Motor neuron (in vitro differentiated cells): ENCODE measurements at regions not wholly inside any gene's neighbourhood (a gene's known extent, or its start where the extent isn't known, plus 50 kb on each side); places are given as distances from the start of the nearest gene placed in this dataset.
"Not testable (repeated sequence)": the region's sequence is repeated elsewhere in the genome, so short reads cannot be mapped to it uniquely, and the experiment has no call there.

Experiments used
- ATAC-seq, 8 experiments: fragments of 200-7000 bp; cut with Tn5 transposase; replicated peaks in 6 of 8; 2 replicates each; pipeline ENCODE4 v1.8.0; 2021; ENCODE audit warnings: mild to moderate bottlenecking in 8 of 8, moderate library complexity in 8 of 8
- H3K27ac ChIP-seq, 2 donors: fragments of 250-450 bp; sonication (Bioruptor Pico); 2 replicates each; pipeline ENCODE4 v1.9.0; 2021; ENCODE audit warnings: antibody characterized with exemption in 2 of 2, mild to moderate bottlenecking in 2 of 2, moderate library complexity in 1 of 2
- H3K4me1 ChIP-seq, 2 donors: fragments of 250-450 bp; sonication (Bioruptor Pico); replicated peaks in 1 of 2; 2 replicates each; pipeline ENCODE4 v1.6.1; 2021; ENCODE audit warnings: antibody characterized with exemption in 2 of 2, mild to moderate bottlenecking in 2 of 2, moderate library complexity in 1 of 2
- H3K4me3 ChIP-seq, 5 donors: fragments of 250-450 bp; sonication (Bioruptor Pico); 2 replicates each; pipeline ENCODE4 v1.9.0; 2021; ENCODE audit warnings: antibody characterized with exemption in 5 of 5, mild to moderate bottlenecking in 5 of 5, moderate library complexity in 4 of 5
- WGBS, 10 experiments: fragments of 450-650 bp; shearing (Covaris generic); methylation state at CpG; one replicate each; pipeline ENCODE4 v1.0.0; 2022; 5-methylcytosine and 5-hydroxymethylcytosine counted together
- in situ Hi-C, 9 experiments: fragments of 400-800 bp; cut with MboI; loops; one replicate each; pipeline ENCODE4 v1.15.0; 2021; ENCODE audit warnings: low sequenced_read_pairs in 9 of 9, low pct_unique_long_range_greater_than_20kb in 2 of 9; ENCODE audit not compliant: unreplicated experiment in 9 of 9

GRCh38 chr15:60162251-60162967, 158.3 kb downstream of the FOXB1 start:
- in situ Hi-C loops, result loop anchor here in 1 of 9 experiments (25.0 kb wide), 1 partner anchor 425 kb away; no protein-coding TSS in a partner anchor
- Histone ChIP-seq H3K27ac (no peak overlapping the region), H3K4me3 (no peak overlapping the region), H3K4me1 (peaks cover 0 to 15% of the 10 kb centered on the region in 2 donors)
- 17 to 87% (median 58%) methylated on average over 2 to 7 of the region's 7 CpGs; no CpG with 5 or more reads in 1 of the 10 experiments for WGBS, 10 experiments
- ATAC-seq, result peak in 1 of 8 experiments; percentile 10

- no peak overlapping the region for H3K27ac ChIP-seq
- no peak overlapping the region for H3K4me3 ChIP-seq
- WGBS, 10 experiments, result 33 to 86% (median 53%) methylated on average over 1 to 3 of the region's 4 CpGs; no CpG with 5 or more reads in 1 of the 10 experiments
- no peak for ATAC-seq
- in situ Hi-C loops, result loop anchor here in 1 of 9 experiments (25.0 kb wide), 1 partner anchor 426 kb away; no protein-coding TSS in a partner anchor
- H3K4me1 ChIP-seq, result peaks cover 0 to 15% of the 10 kb centered on the region in 2 donors
Observed at GRCh38 chr15:60162968-60163355, 158.9 kb downstream of the FOXB1 start.

GRCh38 chr15:60165111-60165510, 161.0 kb downstream of the FOXB1 start:
- no peak overlapping the region for H3K4me3 ChIP-seq
- ATAC-seq, result no peak
- peaks cover 3 to 20% of the 10 kb centered on the region in 2 donors for H3K4me1 ChIP-seq
- no peak overlapping the region for H3K27ac ChIP-seq
- 0 to 100% (median 87%) methylated on average over 1 to 3 of the region's 3 CpGs; no CpG with 5 or more reads in 1 of the 10 experiments for WGBS, 10 experiments
- in situ Hi-C loops, result loop anchor here in 1 of 9 experiments (25.0 kb wide), 1 partner anchor 428 kb away; no protein-coding TSS in a partner anchor

- Histone ChIP-seq H3K27ac (no peak overlapping the region), H3K4me1 (peaks cover 3 to 4% of the 10 kb centered on the region in 2 donors), H3K4me3 (no peak overlapping the region)
- 0 to 100% (median 50%) methylated on average over 1 of the region's 1 CpG; no CpG with 5 or more reads in 1 of the 10 experiments for WGBS, 10 experiments
- peak in 1 of 8 experiments; percentile 56 for ATAC-seq
- in situ Hi-C loops, result loop anchor here in 1 of 9 experiments (25.0 kb wide), 1 partner anchor 435 kb away; no protein-coding TSS in a partner anchor
Observed at GRCh38 chr15:60172143-60172542, 168.0 kb downstream of the FOXB1 start.

- WGBS, 10 experiments, result 0 to 100% (median 86%) methylated on average over 1 to 2 of the region's 2 CpGs; no CpG with 5 or more reads in 2 of the 10 experiments
- in situ Hi-C loops, result no loop called here
- H3K4me3 ChIP-seq, result no peak overlapping the region
- peak in 3 of 8 experiments; percentile 56 to 71 (median 57) for ATAC-seq
- H3K27ac ChIP-seq, result no peak overlapping the region
- H3K4me1 ChIP-seq, result no peaks in the 10 kb centered on the region
Observed at GRCh38 chr15:60179786-60180391, 175.8 kb downstream of the FOXB1 start.

- H3K4me3 ChIP-seq, ATAC-seq, H3K27ac ChIP-seq, in situ Hi-C loops, H3K4me1 ChIP-seq: not testable (repeated sequence)
- WGBS, 10 experiments, result 47 to 100% (median 96%) methylated on average over 3 to 9 of the region's 11 CpGs; no CpG with 5 or more reads in 2 of the 10 experiments
Observed at GRCh38 chr15:60181957-60182356, 177.8 kb downstream of the FOXB1 start.

- Histone ChIP-seq H3K27ac (no peak overlapping the region), H3K4me3 (no peak overlapping the region), H3K4me1 (no peaks in the 10 kb centered on the region)
- WGBS, 10 experiments, result 58 to 100% (median 81%) methylated on average over 1 to 6 of the region's 6 CpGs; no CpG with 5 or more reads in 3 of the 10 experiments
- no peak for ATAC-seq
- in situ Hi-C loops, result no loop called here
Observed at GRCh38 chr15:60183366-60183765, 179.3 kb downstream of the FOXB1 start.

GRCh38 chr15:60184579-60184978, 180.5 kb downstream of the FOXB1 start:
- in situ Hi-C loops, result no loop called here
- WGBS, 10 experiments, result 50 to 93% (median 80%) methylated on average over 2 to 7 of the region's 8 CpGs; no CpG with 5 or more reads in 3 of the 10 experiments
- ATAC-seq, result no peak
- no peak overlapping the region for H3K27ac ChIP-seq
- no peak overlapping the region for H3K4me3 ChIP-seq
- no peaks in the 10 kb centered on the region for H3K4me1 ChIP-seq

GRCh38 chr15:60191016-60191415, 186.9 kb downstream of the FOXB1 start:
- Histone ChIP-seq H3K27ac (no peak overlapping the region), H3K4me1 (peaks cover 0 to 2% of the 10 kb centered on the region in 2 donors), H3K4me3 (no peak overlapping the region)
- 20 to 80% (median 70%) methylated on average over 1 to 6 of the region's 6 CpGs; no CpG with 5 or more reads in 3 of the 10 experiments for WGBS, 10 experiments
- no peak for ATAC-seq
- in situ Hi-C loops, result no loop called here

- WGBS, 10 experiments, result 0 to 100% (median 78%) methylated on average over 1 to 2 of the region's 2 CpGs; no CpG with 5 or more reads in 1 of the 10 experiments
- in situ Hi-C loops, result no loop called here
- no peak overlapping the region for H3K4me3 ChIP-seq
- no peak for ATAC-seq
- peaks cover 0 to 2% of the 10 kb centered on the region in 2 donors for H3K4me1 ChIP-seq
- H3K27ac ChIP-seq, result no peak overlapping the region
Observed at GRCh38 chr15:60191821-60192220, 187.7 kb downstream of the FOXB1 start.

- 0 to 50% (median 13%) methylated on average over 1 of the region's 1 CpG; no CpG with 5 or more reads in 5 of the 10 experiments for whole genome bisulfite sequencing, 10 experiments
- no peak for ATAC-seq
- peaks cover 0 to 2% of the 10 kb centered on the region in 2 donors for H3K4me1 ChIP-seq
- H3K4me3 ChIP-seq, result no peak overlapping the region
- H3K27ac ChIP-seq, result no peak overlapping the region
- in situ Hi-C loops, result no loop called here
Observed at GRCh38 chr15:60195611-60196010, 191.5 kb downstream of the FOXB1 start.

- in situ Hi-C loops, result no loop called here
- Histone ChIP-seq H3K27ac (no peak overlapping the region), H3K4me1 (peaks cover 5 to 6% of the 10 kb centered on the region in 2 donors), H3K4me3 (no peak overlapping the region)
- WGBS, 10 experiments, result 2 to 100% (median 25%) methylated on average over 2 to 11 of the region's 11 CpGs; no CpG with 5 or more reads in 2 of the 10 experiments
- peak in 2 of 8 experiments; percentile 16 to 27 for ATAC-seq
Observed at GRCh38 chr15:60204131-60204885, 193.5 kb downstream of the ANXA2 start.
